Midbrain (tissue), 1 donor: ENCODE measurements at regions not wholly inside any gene's neighbourhood (a gene's known extent, or its start where the extent isn't known, plus 50 kb on each side); places are given as distances from the start of the nearest gene placed in this dataset.

Experiments
- DNase-seq: peaks from one replicate; lab custom pipeline; 2025; lab: John Stamatoyannopoulos, UW

- no peak for DNase-seq
Observed at GRCh38 chr9:26742828-26743476, 149.7 kb downstream of the CAAP1 start.

GRCh38 chr9:26735160-26735559 is 157.4 kb downstream of the CAAP1 start:
- no peak for DNase-seq

DNA sequence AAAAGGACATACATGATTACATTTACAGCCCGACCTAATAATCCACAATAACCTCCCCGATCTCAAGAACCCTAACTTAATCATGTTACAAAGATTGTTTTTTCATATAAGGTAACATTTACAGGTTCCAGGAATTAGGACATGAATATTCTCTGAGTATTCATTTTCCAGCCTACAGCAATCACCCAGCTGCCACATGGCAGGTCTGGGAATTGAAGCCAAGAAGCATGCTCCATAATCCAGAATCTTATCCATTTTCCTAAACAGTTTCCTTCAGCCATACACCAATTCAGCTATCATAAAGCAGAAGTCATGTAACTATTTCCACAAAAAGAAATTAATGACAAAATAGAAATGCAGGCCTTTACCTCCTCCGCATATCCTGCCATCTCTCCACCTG is 163.4 kb downstream of the CAAP1 start:
- DNase-seq = no peak

- no peak for DNase-seq
Observed at GRCh38 chr9:26727471-26727870, 165.1 kb downstream of the CAAP1 start.

- no peak for DNase-seq
Observed at GRCh38 chr9:26725573-26725972, 167.0 kb downstream of the CAAP1 start.

DNA sequence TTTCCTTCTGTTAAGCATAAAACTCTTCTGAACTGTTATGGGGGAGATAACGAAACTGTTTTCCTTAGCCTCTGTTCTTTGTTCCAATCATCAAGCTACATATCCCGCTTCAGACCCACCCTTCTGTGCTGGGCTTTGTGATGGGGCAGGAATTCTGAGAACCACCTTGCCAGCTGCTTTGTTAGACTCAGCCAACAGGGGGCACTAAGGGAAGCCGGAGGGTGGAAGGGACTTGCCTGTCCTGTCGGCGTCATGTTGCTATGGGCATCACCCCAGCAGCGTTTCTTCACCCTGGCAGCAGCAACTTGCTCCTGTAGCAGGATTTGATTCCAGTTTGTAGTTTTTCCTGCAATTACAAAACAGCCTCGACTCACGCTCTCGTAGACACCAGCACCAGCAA is 169.1 kb downstream of the CAAP1 start:
- no peak for DNase-seq

DNA sequence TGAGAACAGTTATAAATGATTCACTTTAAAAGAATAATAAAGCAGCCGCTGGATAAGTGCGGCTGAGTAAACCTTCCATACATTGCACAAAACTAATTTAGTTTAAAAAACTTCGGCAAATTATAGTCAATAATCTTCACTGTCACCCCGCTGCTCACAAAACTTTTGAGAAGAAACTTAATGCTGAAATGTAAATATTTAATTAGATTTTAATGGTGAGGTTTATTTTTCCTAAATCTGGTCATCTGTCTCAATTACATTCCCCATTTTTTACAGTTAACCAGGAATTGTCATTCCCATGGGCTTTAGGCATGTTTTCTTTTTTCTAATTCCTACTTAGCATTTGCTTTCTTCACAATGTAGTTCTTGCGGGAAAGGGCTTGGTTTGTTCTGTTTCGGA is 169.8 kb downstream of the CAAP1 start:
- no peak for DNase-seq

DNA sequence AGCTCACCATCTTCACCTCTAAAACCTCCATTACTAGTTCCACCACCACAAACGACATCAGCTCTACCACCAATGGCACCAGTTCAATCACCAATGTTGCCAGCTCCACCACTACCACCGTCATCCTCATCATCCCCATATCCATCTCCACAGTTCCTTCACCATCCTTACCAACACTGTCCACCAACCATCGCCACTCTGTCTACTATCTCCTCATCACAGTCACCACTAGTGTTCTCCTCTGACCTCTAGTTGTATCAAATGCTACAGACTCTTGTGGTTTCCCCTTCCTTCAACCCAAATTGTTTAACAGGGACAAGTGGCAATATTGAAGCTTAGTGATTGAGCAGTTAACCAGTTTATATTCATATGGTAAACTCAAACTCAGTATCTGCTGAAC is 182.6 kb downstream of the CAAP1 start:
- no peak for DNase-seq

DNA sequence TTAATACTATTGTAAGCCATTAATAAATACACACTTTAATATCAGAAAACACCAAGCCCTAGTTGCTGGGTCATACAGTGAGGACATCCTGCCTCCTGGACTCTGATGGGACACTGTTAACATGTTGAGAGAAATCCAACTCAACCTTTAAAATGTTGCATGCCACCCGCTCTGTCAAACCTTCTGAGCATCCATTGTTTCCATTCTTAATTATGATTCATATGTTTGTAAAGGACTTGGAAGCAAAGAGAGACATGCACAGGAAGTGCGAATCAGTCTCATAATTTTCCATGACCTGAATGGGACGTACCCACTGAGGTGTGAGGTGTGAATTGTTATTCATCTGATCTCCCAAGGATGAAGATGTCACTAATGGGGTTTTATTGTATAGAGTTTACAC is 186.4 kb downstream of the CAAP1 start:
- no peak for DNase-seq

GRCh38 chr9:26695298-26695622 is 197.3 kb downstream of the CAAP1 start:
- no peak for DNase-seq

DNA sequence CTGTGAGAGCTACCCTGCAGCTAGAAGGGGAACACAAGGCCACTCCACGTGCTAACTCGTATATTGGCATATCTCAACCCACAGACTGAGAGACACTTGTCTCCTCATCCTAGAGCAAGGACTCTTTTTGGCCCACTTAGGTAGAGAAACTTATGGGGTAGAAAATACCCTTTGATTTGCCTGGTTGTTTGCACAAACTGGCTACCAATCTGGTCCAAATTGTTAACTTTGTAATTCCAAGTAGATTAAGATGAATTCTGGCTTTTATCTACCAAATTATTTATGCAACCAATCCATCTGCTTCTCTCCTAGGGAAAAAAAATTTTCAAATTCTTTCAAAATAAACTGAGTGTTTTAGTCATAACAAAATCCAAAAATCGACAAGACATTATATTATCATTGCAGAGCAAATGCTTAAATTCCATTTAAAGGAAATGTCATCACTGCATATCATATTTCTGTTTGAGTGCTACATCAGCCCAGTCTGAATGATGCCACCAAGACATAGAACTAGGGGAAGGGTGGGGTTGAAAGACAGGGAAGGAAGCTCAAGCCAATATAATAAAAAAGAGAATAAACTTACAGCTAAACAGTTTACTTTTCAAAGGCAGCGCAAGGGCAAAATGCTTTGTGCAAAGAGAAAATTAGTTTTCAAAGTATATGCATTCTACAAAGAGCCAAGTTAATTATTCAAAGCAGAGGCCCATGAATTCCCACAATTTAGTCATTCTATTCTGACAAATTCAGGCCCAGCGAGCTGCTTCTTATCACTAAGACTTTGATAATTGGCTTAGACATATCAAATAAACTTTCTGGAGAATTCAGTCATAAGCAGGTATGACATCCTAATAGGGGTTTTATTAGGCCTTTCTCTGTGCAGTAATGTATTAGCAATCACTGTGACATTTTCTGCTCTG is 198.0 kb downstream of the CAAP1 start:
- DNase-seq = no peak

- DNase-seq = no peak
Observed at GRCh38 chr9:26689041-26689440, 203.6 kb downstream of the CAAP1 start.

DNA sequence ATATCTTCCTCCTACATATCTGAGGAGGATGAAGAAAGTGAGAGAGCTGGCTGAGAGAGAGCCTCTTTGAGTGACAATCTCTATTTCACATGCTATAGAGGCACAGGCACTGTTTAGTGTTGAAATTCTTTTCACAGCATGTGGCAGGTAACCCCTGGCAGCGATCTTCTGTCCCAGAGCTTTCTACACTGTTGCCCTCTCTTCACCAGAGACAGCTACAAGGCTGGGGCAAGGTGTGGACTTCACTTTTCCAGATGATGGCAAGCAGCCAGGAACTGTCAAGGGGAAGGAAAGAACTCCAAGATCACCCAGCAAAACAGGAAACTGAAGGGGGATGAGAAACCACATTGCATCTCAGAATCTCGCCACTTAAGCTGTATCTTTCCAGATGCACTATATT is 205.2 kb downstream of the CAAP1 start:
- no peak for DNase-seq

DNA sequence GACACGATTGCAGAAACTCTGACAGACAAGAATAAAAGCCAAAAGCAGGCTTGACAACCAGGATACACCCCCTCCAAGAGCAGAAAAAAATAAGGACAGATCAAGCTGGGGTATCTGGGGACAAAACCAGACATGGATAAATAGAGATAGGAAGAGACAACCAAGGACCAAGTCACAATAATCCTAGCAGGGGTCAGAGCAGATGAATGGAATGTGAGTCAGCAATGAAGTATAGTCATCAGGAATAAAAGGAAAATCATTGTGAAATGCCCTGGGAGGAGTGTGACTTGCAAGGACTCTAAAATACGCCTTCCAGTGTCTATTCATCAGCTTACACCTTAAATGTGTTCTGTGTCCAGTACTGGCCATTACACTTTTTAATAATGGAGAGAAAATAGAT is 206.8 kb downstream of the CAAP1 start:
- no peak for DNase-seq

DNA sequence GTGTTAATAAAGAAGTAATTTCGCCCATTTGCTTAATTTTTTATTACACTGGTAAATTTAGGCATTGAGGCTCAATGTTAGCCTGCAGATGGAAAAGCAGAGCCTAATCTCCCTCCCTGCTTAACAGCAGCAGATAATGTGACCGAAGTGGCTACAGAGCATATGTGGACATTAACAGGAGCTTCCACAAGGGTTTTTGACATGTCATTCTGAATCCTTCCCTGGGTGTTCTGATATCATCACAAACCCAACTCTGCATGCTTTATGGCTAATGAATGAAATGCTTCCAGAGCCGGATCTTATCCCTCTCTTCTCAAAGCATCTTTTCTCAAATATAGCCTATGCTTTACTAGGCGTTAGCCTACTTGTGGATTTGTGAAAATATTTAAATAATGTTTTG is 208.6 kb downstream of the CAAP1 start:
- DNase-seq = no peak

DNA sequence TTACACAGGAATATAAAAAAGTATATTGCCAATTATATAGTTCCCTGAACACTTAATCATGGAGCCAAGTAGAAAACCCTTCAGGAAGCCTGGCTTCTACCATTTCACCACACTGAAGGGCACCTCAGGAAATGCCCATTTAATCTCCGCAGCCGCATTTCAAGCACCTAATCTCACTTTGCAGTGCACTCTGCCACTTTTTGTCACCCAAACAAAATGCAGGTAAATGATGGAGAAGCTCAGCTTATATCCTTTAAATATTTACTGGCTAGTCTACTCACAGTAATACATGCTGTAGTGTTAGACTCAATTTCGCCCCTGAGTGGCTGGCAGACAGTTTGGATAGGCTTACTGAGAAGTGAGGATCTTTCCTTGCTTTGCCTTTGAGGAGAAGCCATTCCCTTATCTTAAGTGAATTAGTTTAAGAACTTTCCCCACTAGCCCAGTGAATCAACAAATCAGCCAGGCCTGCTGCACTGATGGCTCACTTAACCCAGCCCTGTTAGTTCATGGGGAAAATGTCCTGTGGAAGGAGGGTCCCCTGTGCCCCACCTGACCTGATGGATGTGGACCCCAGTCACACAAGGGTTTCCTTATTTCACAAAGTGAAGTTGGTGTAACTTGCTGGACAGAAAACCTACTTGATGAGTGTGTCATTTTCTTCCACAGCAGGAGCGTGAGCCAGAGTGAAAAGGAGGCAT is 209.7 kb downstream of the CAAP1 start:
- DNase-seq = no peak

DNA sequence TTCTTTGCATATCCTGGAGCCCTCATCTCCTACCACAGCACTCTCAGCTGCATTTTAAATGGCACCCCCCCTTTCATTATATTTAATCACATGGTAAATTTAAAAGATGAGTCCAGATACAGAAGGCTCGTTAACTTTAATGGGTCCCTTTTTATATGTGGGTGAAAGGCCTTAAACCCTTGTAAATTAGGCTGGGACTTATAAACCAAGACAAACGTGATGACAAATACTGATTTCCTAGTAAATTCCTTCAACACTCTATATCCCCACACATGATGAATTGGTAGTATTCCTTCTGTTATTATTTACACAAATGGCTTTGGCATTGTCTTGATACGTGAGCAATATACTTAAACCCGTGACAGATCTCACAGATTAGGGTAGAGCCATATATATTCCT is 210.6 kb downstream of the CAAP1 start:
- no peak for DNase-seq

GRCh38 chr9:26677965-26678706 is 214.5 kb downstream of the CAAP1 start:
- no peak for DNase-seq

- no peak for DNase-seq
Observed at GRCh38 chr9:26675035-26675434, 217.6 kb downstream of the CAAP1 start.

DNA sequence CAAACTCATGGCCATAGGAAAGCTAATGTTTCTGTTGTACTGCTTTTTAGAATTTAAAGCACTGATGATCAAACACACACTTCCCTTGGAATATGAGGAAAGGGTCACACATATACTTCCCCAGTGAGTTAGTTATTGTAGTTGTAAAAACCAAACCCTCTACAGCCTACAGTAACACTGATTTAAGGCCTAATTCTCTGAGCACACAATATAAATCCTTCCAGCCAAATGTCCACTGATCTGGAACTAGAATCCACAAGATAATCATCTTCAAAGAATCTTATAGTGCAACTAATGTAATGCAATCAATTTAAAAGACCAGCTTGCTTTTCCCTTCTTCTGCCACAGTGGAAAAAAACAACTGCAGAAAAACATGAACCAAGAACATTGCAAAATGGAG is 219.3 kb downstream of the CAAP1 start:
- no peak for DNase-seq

DNA sequence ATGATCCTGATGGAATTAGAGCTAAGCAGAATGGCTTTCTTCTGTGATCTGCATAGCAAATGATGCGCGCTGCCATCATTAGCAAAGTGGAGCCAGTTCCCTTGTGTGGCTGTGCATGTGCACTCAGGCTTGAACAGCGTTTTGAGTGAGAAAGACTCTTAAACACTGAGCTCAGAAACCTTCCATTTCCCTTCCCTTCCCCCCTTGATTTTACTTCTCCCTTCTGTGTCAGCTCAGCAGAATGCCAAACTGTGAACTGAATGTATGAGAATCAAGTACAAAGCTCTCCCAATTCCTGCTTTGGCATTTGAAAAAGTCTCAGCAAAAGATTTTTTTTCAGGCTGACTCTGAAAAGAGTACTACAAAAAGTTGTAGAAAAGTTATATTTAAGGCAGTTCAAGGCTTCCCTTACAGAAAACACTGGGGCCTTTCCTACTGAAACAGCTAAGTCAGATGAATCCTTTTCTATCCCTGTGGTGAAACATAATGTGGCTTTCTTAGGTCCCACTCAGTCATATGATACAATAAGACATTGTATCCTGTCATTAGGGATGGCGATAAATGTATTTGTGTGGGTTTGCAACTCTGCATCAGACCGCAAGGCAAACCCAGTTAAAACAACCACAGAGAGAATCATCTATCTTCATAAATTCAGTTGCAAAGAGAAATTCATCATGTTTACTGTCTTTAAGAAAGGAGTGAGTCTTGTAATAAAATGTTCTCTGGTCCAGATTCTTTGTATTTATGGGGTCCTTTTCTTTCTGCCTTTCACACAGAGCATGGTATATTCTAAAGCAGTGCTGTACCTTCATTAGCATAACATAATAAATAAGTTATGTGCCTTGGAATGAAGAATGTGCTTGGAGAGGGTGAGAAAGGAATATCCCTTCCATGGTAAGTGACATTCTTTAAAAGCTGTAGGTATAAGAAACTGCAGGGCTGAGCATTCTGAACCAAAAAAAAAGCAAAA is 222.6 kb downstream of the CAAP1 start:
- peak; percentile 8 for DNase-seq
